Hematopoietic multipotent progenitor cell treated with erythropoietin and hydrocortisone succinate and interleukin-3 and kit ligand, for 6 days (in vitro differentiated cells): ENCODE measurements at regions not wholly inside any gene's neighbourhood (a gene's known extent, or its start where the extent isn't known, plus 50 kb on each side); places are given as distances from the start of the nearest gene placed in this dataset.

Experiments
- DNase-seq: peaks from one replicate; pipeline ENCODE4 v3.0.0-alpha.2; 2015

- no peak for DNase-seq
Measured at GRCh38 chr11:23973244-23973643, 523.6 kb upstream of the LUZP2 start.

- DNase-seq: no peak
Measured at GRCh38 chr11:23974051-23974450, 522.8 kb upstream of the LUZP2 start.

GRCh38 chr11:23974601-23975000, 522.3 kb upstream of the LUZP2 start:
- DNase-seq: no peak

GRCh38 chr11:23976426-23976825, 520.4 kb upstream of the LUZP2 start:
- no peak for DNase-seq

- no peak for DNase-seq
Measured at GRCh38 chr11:23976841-23977271, 520.0 kb upstream of the LUZP2 start.

GRCh38 chr11:23988381-23989006, 508.4 kb upstream of the LUZP2 start:
- no peak for DNase-seq

- DNase-seq: no peak
Measured at GRCh38 chr11:23990346-23991164, 506.3 kb upstream of the LUZP2 start.

GRCh38 chr11:23991165-23991539, 505.7 kb upstream of the LUZP2 start:
- DNase-seq: no peak

- DNase-seq: no peak
Measured at GRCh38 chr11:23995891-23996290, 501.0 kb upstream of the LUZP2 start.

GRCh38 chr11:23997356-23997755, 499.5 kb upstream of the LUZP2 start:
- DNase-seq: no peak

GRCh38 chr11:24005202-24005876, 491.5 kb upstream of the LUZP2 start:
- DNase-seq: no peak

- no peak for DNase-seq
Measured at GRCh38 chr11:24043842-24044241, 453.0 kb upstream of the LUZP2 start.

GRCh38 chr11:24046731-24047130, 450.1 kb upstream of the LUZP2 start:
- no peak for DNase-seq

- no peak for DNase-seq
Measured at GRCh38 chr11:24056051-24056450, 440.8 kb upstream of the LUZP2 start.

GRCh38 chr11:24060125-24060524, 436.7 kb upstream of the LUZP2 start:
- DNase-seq: no peak

GRCh38 chr11:24064309-24064903, 432.4 kb upstream of the LUZP2 start:
- no peak for DNase-seq

GRCh38 chr11:24068197-24068596, 428.7 kb upstream of the LUZP2 start:
- no peak for DNase-seq

- DNase-seq: no peak
Measured at GRCh38 chr11:24070435-24070834, 426.4 kb upstream of the LUZP2 start.

- DNase-seq: no peak
Measured at GRCh38 chr11:24078018-24078417, 418.8 kb upstream of the LUZP2 start.

GRCh38 chr11:24082241-24082640, 414.6 kb upstream of the LUZP2 start:
- no peak for DNase-seq

GRCh38 chr11:24082860-24083259, 414.0 kb upstream of the LUZP2 start:
- DNase-seq: no peak

GRCh38 chr11:24084956-24085355, 411.9 kb upstream of the LUZP2 start:
- DNase-seq: no peak

- no peak for DNase-seq
Measured at GRCh38 chr11:24086921-24087320, 409.9 kb upstream of the LUZP2 start.

GRCh38 chr11:24091594-24091993, 405.3 kb upstream of the LUZP2 start:
- no peak for DNase-seq
